H1 (cell line): ENCODE measurements at regions not wholly inside any gene's neighbourhood (a gene's known extent, or its start where the extent isn't known, plus 50 kb on each side); places are given as distances from the start of the nearest gene placed in this dataset.

Experiments used
- CTCF ChIA-PET: fragments of 300-600 bp; sonication (Branson Sonifier 250); formaldehyde crosslinking; loops from one replicate; lab custom pipeline; 2021; ENCODE audit not compliant: partially characterized antibody; lab: Charles Lee
- POLR2A ChIA-PET: fragments of 300-600 bp; sonication (Branson Sonifier 250); formaldehyde crosslinking; loops from one replicate; lab custom pipeline; 2021; ENCODE audit warnings: inconsistent platforms; ENCODE audit not compliant: partially characterized antibody; lab: Charles Lee
- DNase-seq, 2 experiments: peaks; one replicate each; pipeline versions ENCODE4 v3.0.0 to v3.0.0-alpha.2; 2010 to 2022; ENCODE audit warnings: low spot score in 2 of 2, low read depth in 1 of 2, mixed read lengths in 1 of 2
- FAIRE-seq: peaks from 2 replicates; lab custom pipeline; 2011; peaks lifted over from hg19 to GRCh38; lab: Jason Lieb, UNC
- H2AFZ ChIP-seq: 2 replicates; pipeline ENCODE4 v1.8.1; 2012; ENCODE audit warnings: low read length, inconsistent platforms
- H2AK5ac ChIP-seq: 2 replicates; pipeline ENCODE4 v1.6.1; 2013; ENCODE audit warnings: low read depth, low read length
- H2BK120ac ChIP-seq: replicated peaks from 2 replicates; pipeline ENCODE3; 2013; ENCODE audit warnings: low read depth, low read length, inconsistent platforms
- H2BK12ac ChIP-seq: 2 replicates; pipeline ENCODE4 v1.6.1; 2013; ENCODE audit warnings: low read depth, low read length
- H2BK15ac ChIP-seq: 2 replicates; pipeline ENCODE4 v1.6.1; 2013; ENCODE audit warnings: low read length
- H2BK20ac ChIP-seq: 2 replicates; pipeline ENCODE4 v1.6.1; 2013; ENCODE audit warnings: low read length
- H2BK5ac ChIP-seq: 2 replicates; pipeline ENCODE4 v1.6.1; 2013; ENCODE audit warnings: low read depth, low read length
- H3K14ac ChIP-seq: 2 replicates; pipeline ENCODE4 v1.6.1; 2013; ENCODE audit warnings: inconsistent platforms; ENCODE audit not compliant: insufficient read length
- H3K18ac ChIP-seq: 2 replicates; pipeline ENCODE4 v1.6.1; 2013; ENCODE audit warnings: low read length; ENCODE audit errors: extremely low read depth
- H3K23ac ChIP-seq: 2 replicates; pipeline ENCODE4 v1.6.1; 2013; ENCODE audit warnings: inconsistent platforms; ENCODE audit not compliant: insufficient read length
- H3K23me2 ChIP-seq: 2 replicates; pipeline ENCODE4 v1.6.1; 2013; ENCODE audit warnings: low read depth, low read length
- H3K27ac ChIP-seq: 2 replicates; pipeline ENCODE4 v1.6.1; 2011; ENCODE audit warnings: low read depth, low read length, inconsistent platforms
- H3K27me3 ChIP-seq, 4 experiments: replicated peaks in 1 of 4; 1 replicate in 1 of 4; 2 replicates in 3 of 4; pipeline versions ENCODE4 v1.6.1 to v1.8.1; 2011 to 2013; ENCODE audit warnings: low read length in 3 of 4, mild to moderate bottlenecking in 3 of 4, inconsistent platforms in 2 of 4, mixed read lengths in 2 of 4, moderate library complexity in 1 of 4; ENCODE audit not compliant: control insufficient read depth in 3 of 4, insufficient read depth in 3 of 4; ENCODE audit errors: extremely low read depth in 1 of 4
- H3K36me3 ChIP-seq, 4 experiments: 2 replicates each; pipeline versions ENCODE4 v1.6.1 to v1.8.1; 2011 to 2013; ENCODE audit warnings: mild to moderate bottlenecking in 4 of 4, low read length in 3 of 4, moderate library complexity in 2 of 4, control low read depth in 1 of 4, inconsistent platforms in 1 of 4; ENCODE audit not compliant: insufficient read depth in 4 of 4, control insufficient read depth in 2 of 4
- H3K4ac ChIP-seq: replicated peaks from 2 replicates; pipeline ENCODE3; 2013; ENCODE audit warnings: low read length, low read depth, mixed read lengths, inconsistent platforms; ENCODE audit not compliant: insufficient read length
- H3K4me1 ChIP-seq, 4 experiments: replicated peaks in 1 of 4; 1 replicate in 1 of 4; 2 replicates in 3 of 4; pipeline versions ENCODE4 v1.6.1 to v1.8.1; 2011 to 2013; ENCODE audit warnings: low read length in 3 of 4, inconsistent platforms in 2 of 4, mixed read lengths in 1 of 4; ENCODE audit not compliant: insufficient read depth in 4 of 4, control insufficient read depth in 3 of 4
- H3K4me2 ChIP-seq, 2 experiments: 2 replicates each; pipeline versions ENCODE4 v1.6.1 to v1.8.1; 2011 to 2013; ENCODE audit warnings: low read depth in 2 of 2, low read length in 2 of 2, control low read depth in 1 of 2, inconsistent platforms in 1 of 2, mild to moderate bottlenecking in 1 of 2; ENCODE audit not compliant: insufficient read depth in 1 of 2
- H3K4me3 ChIP-seq, 4 experiments: fragments of 200-600, 300-600 bp in 1 of 4; sonication (generic), shearing (Covaris generic), sonication (Bioruptor Twin) in 1 of 4; 2 replicates each; pipeline versions ENCODE4 v1.5.1 to v1.8.1; 2011 to 2016; ENCODE audit warnings: low read length in 4 of 4, low read depth in 3 of 4, control low read depth in 2 of 4, inconsistent platforms in 2 of 4, mild to moderate bottlenecking in 2 of 4, mixed read lengths in 1 of 4, moderate library complexity in 1 of 4; ENCODE audit not compliant: insufficient read depth in 2 of 4; ENCODE audit errors: extremely low read depth in 1 of 4
- H3K56ac ChIP-seq: replicated peaks from 2 replicates; pipeline ENCODE3; 2013; ENCODE audit warnings: low read depth, mild to moderate bottlenecking, mixed read lengths, low read length, inconsistent platforms; ENCODE audit not compliant: insufficient read length
- H3K79me1 ChIP-seq: 2 replicates; pipeline ENCODE4 v1.6.1; 2013; ENCODE audit warnings: low read depth, low read length, control low read depth
- H3K79me2 ChIP-seq, 2 experiments: 2 replicates each; pipeline versions ENCODE4 v1.6.1 to v1.8.1; 2012 to 2013; ENCODE audit warnings: low read length in 2 of 2, mild to moderate bottlenecking in 2 of 2, inconsistent platforms in 1 of 2; ENCODE audit not compliant: insufficient read depth in 2 of 2, control insufficient read depth in 1 of 2
- H3K9ac ChIP-seq, 4 experiments: replicated peaks in 1 of 4; 1 replicate in 1 of 4; 2 replicates in 3 of 4; pipeline versions ENCODE4 v1.6.1 to v1.8.1; 2011 to 2013; ENCODE audit warnings: low read depth in 3 of 4, low read length in 3 of 4, control low read depth in 2 of 4, mild to moderate bottlenecking in 2 of 4, moderate library complexity in 2 of 4, inconsistent platforms in 1 of 4; ENCODE audit errors: extremely low read depth in 1 of 4
- H3K9me3 ChIP-seq, 2 experiments: 2 replicates each; pipeline versions ENCODE4 v1.6.1 to v1.8.1; 2012 to 2013; ENCODE audit warnings: mild to moderate bottlenecking in 2 of 2, moderate library complexity in 2 of 2, control low read depth in 1 of 2, inconsistent platforms in 1 of 2, low read depth in 1 of 2, low read length in 1 of 2, mixed read lengths in 1 of 2; ENCODE audit not compliant: insufficient read depth in 2 of 2
- H4K20me1 ChIP-seq, 2 experiments: replicated peaks in 1 of 2; 2 replicates each; pipeline versions ENCODE3 to v1.8.1; 2011 to 2013; ENCODE audit warnings: inconsistent platforms in 2 of 2, low read length in 2 of 2, mild to moderate bottlenecking in 1 of 2; ENCODE audit not compliant: insufficient read depth in 2 of 2, control insufficient read depth in 1 of 2
- H4K5ac ChIP-seq: 2 replicates; pipeline ENCODE4 v1.6.1; 2013; ENCODE audit warnings: low read length, low read depth, mixed read lengths, inconsistent platforms; ENCODE audit not compliant: insufficient read length
- H4K8ac ChIP-seq: 2 replicates; pipeline ENCODE4 v1.8.0; 2013; ENCODE audit warnings: mild to moderate bottlenecking, moderate library complexity, low read length, inconsistent platforms; ENCODE audit not compliant: insufficient read depth; ENCODE audit errors: extremely low read depth
- H4K91ac ChIP-seq: replicated peaks from 2 replicates; pipeline ENCODE3; 2013; ENCODE audit warnings: low read length, mixed read lengths, inconsistent platforms; ENCODE audit not compliant: insufficient read length
- BRCA1 ChIP-seq: IDR thresholded peaks from 2 replicates; pipeline ENCODE4 v1.6.1; 2012; ENCODE audit warnings: low read depth, low read length, improper control_type of control experiment
- CBX5 ChIP-seq: fragments of 300-800, 300-1000 bp; sonication (generic); IDR thresholded peaks from 2 replicates; pipeline ENCODE4 v1.7.1; 2016; ENCODE audit warnings: antibody characterized with exemption, low read length, low read depth
- EP300 ChIP-seq, 2 experiments: IDR thresholded peaks; 1 replicate in 1 of 2; 2 replicates in 1 of 2; pipeline ENCODE4 v1.6.1; 2011 to 2012; ENCODE audit warnings: low read depth in 2 of 2, low read length in 2 of 2, mild to moderate bottlenecking in 2 of 2, borderline replicate concordance in 1 of 2, inconsistent platforms in 1 of 2, moderate library complexity in 1 of 2
- HDAC6 ChIP-seq: IDR thresholded peaks from one replicate; pipeline ENCODE4 v1.7.1; 2012; ENCODE audit warnings: low read depth, mild to moderate bottlenecking, inconsistent platforms, low read length, moderate library complexity
- JUN ChIP-seq: IDR thresholded peaks from 2 replicates; pipeline ENCODE4 v1.6.1; 2011; ENCODE audit warnings: low read depth, mild to moderate bottlenecking, improper control_type of control experiment, low read length
- KDM4A ChIP-seq: IDR thresholded peaks from one replicate; pipeline ENCODE4 v1.7.1; 2012; ENCODE audit warnings: low read depth, mild to moderate bottlenecking, moderate library complexity, low read length, inconsistent platforms; ENCODE audit not compliant: severe bottlenecking
- NANOG ChIP-seq: IDR thresholded peaks from 2 replicates; pipeline ENCODE4 v1.6.1; 2011; ENCODE audit warnings: low read length, low read depth, mild to moderate bottlenecking, inconsistent platforms; ENCODE audit not compliant: insufficient read depth, poor library complexity, severe bottlenecking
- RXRA ChIP-seq: IDR thresholded peaks from 2 replicates; pipeline ENCODE4 v1.6.1; 2011; ENCODE audit warnings: low read depth, mild to moderate bottlenecking, low read length, moderate library complexity; ENCODE audit not compliant: insufficient read depth
- SP1 ChIP-seq: IDR thresholded peaks from 2 replicates; pipeline ENCODE4 v1.6.1; 2011; ENCODE audit warnings: low read depth, low read length
- SRF ChIP-seq: IDR thresholded peaks from 2 replicates; pipeline ENCODE4 v1.6.1; 2011; ENCODE audit warnings: mild to moderate bottlenecking, low read depth, low read length, moderate library complexity
- TAF7 ChIP-seq: optimal IDR thresholded peaks from 2 replicates; pipeline ENCODE3; 2011; ENCODE audit warnings: low read depth, mild to moderate bottlenecking, inconsistent platforms, low read length, moderate library complexity, borderline replicate concordance
- WGBS, 2 experiments: shearing (Covaris generic) in 1 of 2; methylation state at CpG; one replicate each; pipeline versions ENCODE4 v1.1.6 to v1.1.7; 2013 to 2015; ENCODE audit warnings: low lambda C conversion rate in 2 of 2, mixed read lengths in 2 of 2, inconsistent platforms in 1 of 2, low coverage in 1 of 2, missing lambda C conversion rate in 1 of 2; ENCODE audit not compliant: insufficient replicate concordance in 2 of 2, insufficient coverage in 1 of 2, insufficient read length in 1 of 2; ENCODE audit errors: extremely low coverage in 1 of 2, missing lambda C conversion rate in 1 of 2; 5-methylcytosine and 5-hydroxymethylcytosine counted together
- TF ChIP-seq, protein P1 (sequence below), 3 experiments: IDR thresholded peaks; 1 replicate in 2 of 3; 2 replicates in 1 of 3; pipeline versions ENCODE4 v1.5.1 to v1.6.1; 2011; ENCODE audit warnings: low read length in 3 of 3, mild to moderate bottlenecking in 3 of 3, inconsistent platforms in 2 of 3, low read depth in 1 of 3, moderate library complexity in 1 of 3; ENCODE audit not compliant: insufficient read depth in 1 of 3; ENCODE audit errors: control extremely low read depth in 1 of 3

DNA sequence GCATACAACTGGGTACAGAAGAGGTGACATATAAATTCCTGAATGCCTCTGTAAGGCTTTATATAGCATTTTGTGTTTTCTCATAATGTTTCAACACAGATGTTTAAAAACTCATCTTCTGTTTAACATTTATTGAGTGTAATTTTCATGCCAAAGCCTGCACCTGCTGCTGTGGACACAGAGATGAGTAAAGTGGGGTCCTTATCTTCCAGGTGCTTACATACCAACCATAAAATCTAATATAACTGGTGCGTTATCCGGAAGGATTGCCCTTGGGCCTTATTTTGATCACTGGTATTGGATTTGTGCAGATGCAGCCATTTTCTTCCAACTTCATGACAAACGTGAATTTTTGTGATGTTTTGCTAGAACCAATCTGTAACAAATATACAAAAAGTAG is 222.3 kb downstream of the DMRT2 start:
- Histone ChIP-seq H3K23me2 (no peaks in the 10 kb centered on the region; the same call in 1 of the 2 replicates), H2BK12ac (no peak overlapping the region), H2BK5ac (no peak overlapping the region), H2BK120ac (no peak overlapping the region), H2AK5ac (no peak overlapping the region), H2BK20ac (no peak overlapping the region), H3K27ac (no peak overlapping the region), H3K4me3 (no peak overlapping the region), H4K8ac (no peak overlapping the region), H3K79me2 (no peaks in the 10 kb centered on the region), H4K20me1 (no peaks in the 10 kb centered on the region), H3K27me3 (no peaks in the 10 kb centered on the region; a peak in 2 of 7 replicates), H3K56ac (no peak overlapping the region), H3K18ac (no peak overlapping the region), H4K5ac (no peak overlapping the region), H3K4me2 (no peak overlapping the region), H3K9ac (no peak overlapping the region), H4K91ac (no peak overlapping the region), H3K79me1 (no peaks in the 10 kb centered on the region), H3K36me3 (no peaks in the 10 kb centered on the region), H3K4me1 (no peaks in the 10 kb centered on the region; a peak in 1 of 7 replicates), H3K23ac (no peak overlapping the region), H3K9me3 (peaks cover 64 to 76% of the 10 kb centered on the region in 2 experiments), H3K4ac (no peak overlapping the region), H3K14ac (no peak overlapping the region), H2AFZ (no peak overlapping the region), H2BK15ac (no peak overlapping the region)
- 78% methylated on average over 3 of the region's 3 CpGs; no CpG with 5 or more reads in 1 of the 2 experiments for WGBS, 2 experiments
- ChIA-PET CTCF (no interaction called here), POLR2A (no interaction called here)
- TF ChIP-seq BRCA1 (no peak), SP1 (no peak), CBX5 (no peak), SRF (no peak), TAF7 (no peak), HDAC6 (no peak), EP300 (IDR thresholded peaks at IDR 0.05; ENCODE audit: borderline replicate concordance in 1 of 2, low read depth in 2 of 2, low read length in 2 of 2) (no peak), NANOG (no peak), RXRA (no peak), KDM4A (no peak), JUN (no peak)
- TF ChIP-seq, protein P1, sequence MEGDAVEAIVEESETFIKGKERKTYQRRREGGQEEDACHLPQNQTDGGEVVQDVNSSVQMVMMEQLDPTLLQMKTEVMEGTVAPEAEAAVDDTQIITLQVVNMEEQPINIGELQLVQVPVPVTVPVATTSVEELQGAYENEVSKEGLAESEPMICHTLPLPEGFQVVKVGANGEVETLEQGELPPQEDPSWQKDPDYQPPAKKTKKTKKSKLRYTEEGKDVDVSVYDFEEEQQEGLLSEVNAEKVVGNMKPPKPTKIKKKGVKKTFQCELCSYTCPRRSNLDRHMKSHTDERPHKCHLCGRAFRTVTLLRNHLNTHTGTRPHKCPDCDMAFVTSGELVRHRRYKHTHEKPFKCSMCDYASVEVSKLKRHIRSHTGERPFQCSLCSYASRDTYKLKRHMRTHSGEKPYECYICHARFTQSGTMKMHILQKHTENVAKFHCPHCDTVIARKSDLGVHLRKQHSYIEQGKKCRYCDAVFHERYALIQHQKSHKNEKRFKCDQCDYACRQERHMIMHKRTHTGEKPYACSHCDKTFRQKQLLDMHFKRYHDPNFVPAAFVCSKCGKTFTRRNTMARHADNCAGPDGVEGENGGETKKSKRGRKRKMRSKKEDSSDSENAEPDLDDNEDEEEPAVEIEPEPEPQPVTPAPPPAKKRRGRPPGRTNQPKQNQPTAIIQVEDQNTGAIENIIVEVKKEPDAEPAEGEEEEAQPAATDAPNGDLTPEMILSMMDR (IDR thresholded peaks at IDR 0.05; ENCODE audit: control extremely low read depth in 1 of 3, insufficient read depth in 1 of 3, low read depth in 1 of 3, low read length in 3 of 3): no peak
- FAIRE-seq (no peak), DNase-seq (no peak)
